Transverse colon (tissue), 4 donors: ENCODE measurements at regions not wholly inside any gene's neighbourhood (a gene's known extent, or its start where the extent isn't known, plus 50 kb on each side); places are given as distances from the start of the nearest gene placed in this dataset.

Experiments
- CTCF ChIP-seq, 5 experiments: fragments of 200-600 bp in 3 of 5; fragments of 450-650 bp in 2 of 5; sonication (generic) in 3 of 5; IDR thresholded peaks; 1 replicate in 2 of 5; 2 replicates in 3 of 5; pipeline ENCODE4 v1.5.1; 2016 to 2017; ENCODE audit warnings: antibody characterized with exemption in 5 of 5, inconsistent platforms in 3 of 5, mild to moderate bottlenecking in 2 of 5, moderate library complexity in 1 of 5
- POLR2A ChIP-seq: fragments of 450-650 bp; IDR thresholded peaks from one replicate; pipeline ENCODE4 v1.6.1; 2016; ENCODE audit warnings: antibody characterized with exemption, mild to moderate bottlenecking, moderate library complexity
- POLR2AphosphoS5 ChIP-seq, 3 donors: sonication (generic); formaldehyde crosslinking; IDR thresholded peaks; one replicate each; pipeline ENCODE4 v1.6.1; 2016; ENCODE audit warnings: antibody characterized with exemption in 3 of 3

- TF ChIP-seq CTCF (IDR thresholded peaks at IDR 0.05) (no peak), POLR2A (no peak), POLR2AphosphoS5 (IDR thresholded peaks at IDR 0.05) (no peak)
These were observed 522.8 kb downstream of the MBD2 start for GRCh38 chr18:53701697-53702096.
